Cerebellar nuclear complex (tissue), 1 donor: ENCODE measurements at regions not wholly inside any gene's neighbourhood (a gene's known extent, or its start where the extent isn't known, plus 50 kb on each side); places are given as distances from the start of the nearest gene placed in this dataset.

Experiments used
- DNase-seq, 2 experiments: peaks; one replicate each; lab custom pipeline; 2025; lab: John Stamatoyannopoulos, UW

DNA sequence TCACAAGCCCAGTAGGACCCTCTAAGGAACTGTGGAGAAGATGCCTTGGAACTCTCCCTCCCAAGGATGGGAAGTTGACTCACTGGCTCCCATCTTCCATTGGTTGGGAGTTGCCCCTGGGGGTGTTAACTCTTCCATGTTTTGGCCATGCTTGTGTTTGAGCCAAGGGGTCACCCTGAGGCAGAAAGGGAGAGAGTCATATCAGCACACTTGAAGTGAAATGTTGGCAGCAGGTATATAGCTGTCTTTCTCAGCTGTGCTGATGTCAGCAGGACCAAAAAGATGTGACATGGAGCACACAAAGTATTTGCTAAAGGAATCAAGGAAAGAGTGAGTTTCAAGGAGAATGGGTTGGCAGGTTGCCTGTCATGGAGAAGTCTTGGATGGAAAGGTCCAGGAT lies 359.4 kb downstream of the RPS24 start:
- no peak for DNase-seq

DNA sequence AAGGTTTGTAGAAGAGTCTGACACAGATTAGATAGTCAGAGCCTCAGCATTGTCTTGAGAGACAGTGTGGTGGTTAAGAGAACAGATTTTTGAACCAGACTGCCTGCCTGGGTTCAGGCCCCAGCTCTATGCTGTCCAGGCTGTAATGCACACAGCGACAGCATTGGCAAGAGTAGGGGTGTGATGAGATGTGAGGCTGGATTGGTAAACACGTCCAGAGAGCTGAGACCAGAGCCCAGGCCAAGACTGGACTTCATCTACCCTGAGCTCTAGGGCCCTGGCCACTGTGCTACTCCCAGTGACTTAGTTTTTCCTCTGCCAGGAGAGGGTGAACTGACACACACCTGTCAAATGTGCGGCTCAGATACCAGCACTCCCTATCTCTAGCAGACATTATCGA lies 360.4 kb downstream of the RPS24 start:
- DNase-seq: no peak

DNA sequence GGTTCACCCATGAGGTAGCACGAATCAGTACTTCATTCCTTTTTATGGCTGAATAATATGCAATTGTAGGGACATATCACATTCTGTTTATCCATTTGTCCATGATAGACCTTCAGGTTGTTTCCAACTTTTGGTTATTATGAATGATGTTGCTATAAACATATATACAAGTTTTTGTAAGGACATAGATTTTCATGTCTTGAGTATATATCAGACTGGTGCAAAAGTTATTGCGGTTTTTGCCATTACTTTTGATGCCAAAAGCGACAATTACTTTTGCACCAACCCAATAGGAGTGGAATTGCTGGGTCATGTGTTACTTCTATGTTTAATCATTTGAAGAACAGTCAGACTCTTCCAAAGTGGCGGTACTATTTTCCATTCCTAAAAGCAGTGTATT lies 361.5 kb downstream of the RPS24 start:
- DNase-seq: no peak

DNA sequence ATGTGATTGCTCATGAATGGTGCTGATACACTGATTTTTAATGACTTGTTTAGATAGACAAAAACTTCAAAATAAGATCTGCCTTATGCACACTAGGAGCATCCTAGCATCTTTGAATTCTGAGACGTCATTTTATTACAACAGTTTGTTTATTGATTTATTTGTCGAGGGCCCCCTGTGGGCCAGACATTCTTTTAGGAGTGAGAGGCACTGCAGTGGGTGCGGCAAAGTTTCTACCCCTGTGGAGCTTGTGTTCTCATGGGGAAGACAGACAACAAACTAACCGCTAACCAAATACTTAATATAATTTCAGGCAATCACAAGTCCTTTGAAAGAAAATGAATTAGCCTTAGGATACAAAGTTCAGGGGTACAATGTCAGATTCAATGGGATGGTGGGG lies 363.1 kb downstream of the RPS24 start:
- no peak for DNase-seq

DNA sequence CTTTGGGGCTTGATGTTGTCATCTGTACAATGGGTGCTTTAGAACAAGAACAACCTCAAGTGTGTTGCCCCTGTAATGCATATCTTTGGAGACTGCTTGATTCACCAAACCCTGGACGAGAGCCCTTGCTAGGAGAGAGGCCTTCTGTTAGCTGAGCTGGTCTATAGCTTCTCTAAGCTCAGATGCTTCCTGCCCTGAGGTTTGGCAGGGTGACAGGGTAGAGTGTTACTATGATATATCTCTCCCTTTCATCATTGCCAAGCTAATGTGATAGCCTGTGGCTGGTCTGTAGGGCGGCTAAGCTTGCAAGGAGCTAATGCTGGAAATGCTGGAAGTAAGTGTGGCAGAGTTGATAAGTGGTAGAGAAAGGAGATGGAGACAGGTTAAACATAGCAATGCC lies 364.1 kb downstream of the RPS24 start:
- DNase-seq: no peak

DNA sequence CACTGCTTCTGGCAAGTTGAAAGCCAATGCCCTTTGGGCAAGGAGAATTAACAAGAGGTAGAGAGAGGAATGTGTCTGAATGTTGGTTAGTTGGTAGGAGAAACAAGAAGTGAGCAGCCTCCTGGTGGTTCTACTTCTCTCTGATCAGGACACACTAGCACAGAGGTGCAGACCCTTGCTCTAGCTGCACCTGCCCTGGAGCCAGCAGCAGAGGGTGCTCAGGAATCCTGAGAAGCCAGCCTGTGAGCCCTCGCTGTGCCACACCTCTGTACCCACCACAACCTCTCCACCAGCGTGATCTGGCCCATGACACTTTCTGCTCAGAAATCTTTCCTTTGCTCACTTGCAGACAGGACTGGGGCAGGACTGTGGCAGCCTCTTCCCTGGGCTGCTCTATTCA lies 364.7 kb downstream of the RPS24 start:
- no peak for DNase-seq

DNA sequence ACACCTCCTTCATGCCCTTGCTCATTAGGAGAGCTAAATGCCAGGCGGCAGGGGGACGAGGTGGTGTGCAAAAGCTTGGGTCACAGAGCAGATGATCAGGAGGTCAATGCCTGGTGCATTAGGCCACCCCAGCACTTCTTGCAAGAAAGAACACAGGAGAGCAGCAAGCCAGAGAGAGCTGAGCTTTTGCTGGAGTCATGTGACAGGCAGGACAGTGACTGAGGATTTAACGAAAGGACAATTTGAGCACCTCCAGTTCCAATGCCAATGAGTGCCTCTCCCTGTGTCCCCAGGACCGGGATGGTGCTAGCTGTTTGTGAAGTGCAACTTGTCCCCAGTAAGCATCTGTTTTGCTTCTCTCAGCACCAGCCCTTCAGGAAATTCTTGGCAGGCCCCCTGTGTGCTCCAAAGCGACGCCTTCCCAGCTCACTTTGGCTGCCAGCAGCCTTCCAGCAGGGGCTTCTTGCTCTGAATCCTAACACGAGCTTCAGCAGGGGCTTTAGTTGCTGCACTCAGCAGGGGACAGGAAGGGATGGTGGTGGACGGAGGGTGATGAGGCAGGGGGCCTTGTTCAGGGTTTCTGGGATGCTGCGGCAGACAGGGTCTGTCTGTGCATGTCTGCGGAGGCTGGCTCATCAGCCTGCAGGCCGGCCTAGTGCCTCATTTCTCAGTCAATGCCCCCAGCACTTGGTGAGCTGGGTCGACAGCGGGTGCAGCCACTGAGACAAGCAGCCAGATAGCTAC lies 368.1 kb downstream of the RPS24 start:
- DNase-seq: no peak

DNA sequence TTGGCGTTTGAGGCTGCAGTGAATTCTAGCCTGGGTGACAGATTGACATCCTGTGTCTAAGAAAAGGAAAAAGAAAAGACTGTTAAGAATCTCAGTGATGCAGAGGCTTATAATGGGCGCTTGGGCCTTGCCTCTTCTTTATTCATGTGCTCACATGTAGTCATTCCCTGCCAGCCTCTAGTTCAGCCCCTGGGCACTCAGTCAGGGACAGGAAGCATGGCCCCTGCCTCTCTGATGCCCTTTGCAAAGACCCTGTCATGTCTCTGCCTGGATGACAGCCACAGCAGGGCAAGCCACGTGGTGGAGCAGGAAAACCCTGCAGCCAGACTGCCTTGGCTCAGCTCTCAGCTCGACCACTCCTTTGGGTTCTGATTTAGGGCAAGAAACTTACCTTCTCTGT lies 368.9 kb downstream of the RPS24 start:
- no peak for DNase-seq

DNA sequence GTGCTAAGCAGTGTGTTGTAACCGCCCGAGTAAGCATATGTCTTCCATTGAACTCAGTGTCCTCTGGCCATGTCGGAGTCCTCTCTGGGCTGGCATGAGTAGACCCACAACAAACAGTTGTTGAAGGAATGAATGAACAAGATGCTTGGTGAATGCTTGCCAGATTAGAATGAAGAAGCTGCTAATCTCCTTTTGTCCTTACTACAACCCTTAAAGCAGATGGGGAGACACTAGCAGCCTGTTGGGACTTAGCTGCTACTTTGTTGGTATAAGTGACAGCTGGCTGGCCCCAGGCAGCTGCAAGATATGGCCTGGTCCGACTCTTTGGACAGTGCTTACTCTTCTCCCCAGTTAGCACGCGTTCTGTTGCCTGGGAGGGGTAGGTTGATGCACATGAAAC lies 370.1 kb downstream of the RPS24 start:
- no peak for DNase-seq

DNA sequence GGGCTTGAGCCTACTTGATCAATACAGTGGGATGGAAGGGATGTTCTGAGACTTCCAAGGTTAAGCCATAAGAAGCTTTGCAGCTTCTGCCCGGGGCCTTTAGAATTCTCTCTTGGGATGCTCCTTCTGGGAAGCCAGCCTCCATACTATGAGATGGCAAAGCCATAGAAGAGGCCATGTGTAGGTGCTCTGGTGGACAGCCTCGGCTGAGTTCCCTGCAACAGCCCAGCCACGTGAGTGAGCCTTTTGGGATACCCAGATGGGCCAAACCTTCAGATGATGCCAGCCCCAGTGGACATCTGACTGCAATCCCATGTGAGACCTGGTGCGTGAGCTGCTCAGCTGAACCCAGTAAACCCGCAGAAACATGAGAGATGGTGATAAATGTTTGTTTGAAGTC lies 370.6 kb downstream of the RPS24 start:
- DNase-seq: no peak

DNA sequence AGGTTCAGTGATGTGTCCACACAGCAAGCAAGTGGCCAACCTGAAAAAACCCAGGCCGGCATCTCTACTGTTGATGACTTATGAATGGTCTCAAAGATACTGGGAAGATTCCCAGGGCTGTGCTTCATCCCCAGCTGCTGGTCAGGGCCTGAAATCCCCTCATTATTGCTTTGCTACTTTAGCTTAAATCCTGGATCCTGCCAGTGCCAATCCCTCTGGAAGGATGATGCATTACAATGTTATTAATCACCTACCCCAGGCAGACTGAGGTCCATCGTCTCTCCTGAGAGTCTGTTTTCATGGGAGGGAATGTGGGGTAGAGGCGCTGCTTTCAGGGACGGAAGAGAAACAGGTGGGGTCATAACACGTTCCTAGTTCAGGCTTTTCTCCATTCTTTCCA lies 371.6 kb downstream of the RPS24 start:
- no peak for DNase-seq

DNA sequence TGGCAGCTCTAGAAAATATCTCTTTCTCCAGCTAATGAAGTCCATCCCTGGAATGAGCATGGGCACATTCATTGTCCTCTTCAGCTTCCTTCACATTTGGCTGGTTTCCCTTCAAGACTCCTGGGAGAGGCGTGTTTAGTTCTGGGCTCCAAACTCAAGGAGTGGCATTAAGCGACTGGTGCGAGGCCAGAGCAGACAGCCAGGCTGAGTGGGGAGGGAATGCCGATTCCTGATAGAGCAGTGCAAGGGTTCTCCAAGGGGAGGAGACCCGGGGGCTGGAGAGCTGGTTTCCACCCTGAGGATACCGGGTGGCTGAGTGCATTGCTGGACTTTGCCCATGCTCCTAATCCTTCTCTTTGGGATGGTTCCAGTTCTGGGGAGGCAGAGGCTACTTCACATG lies 372.1 kb downstream of the RPS24 start:
- no peak for DNase-seq

DNA sequence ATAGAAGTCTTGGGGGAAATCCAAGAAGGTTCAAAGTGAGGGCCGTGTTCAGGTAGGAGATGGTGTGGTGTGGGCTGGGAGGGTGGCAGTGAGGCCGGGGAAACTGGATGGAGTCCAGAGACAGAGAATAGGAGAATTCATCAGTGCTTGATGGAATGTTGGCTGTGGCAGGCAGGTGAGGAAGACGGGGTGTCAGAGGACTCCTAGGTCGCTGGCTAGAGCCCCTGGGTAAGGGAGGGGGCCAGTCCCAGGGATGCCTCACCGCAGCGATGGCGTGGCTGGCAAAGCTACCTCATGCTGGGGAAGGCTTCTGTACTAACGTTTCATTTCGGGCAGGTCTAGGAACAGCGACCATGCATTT lies 373.0 kb downstream of the RPS24 start:
- DNase-seq: no peak

DNA sequence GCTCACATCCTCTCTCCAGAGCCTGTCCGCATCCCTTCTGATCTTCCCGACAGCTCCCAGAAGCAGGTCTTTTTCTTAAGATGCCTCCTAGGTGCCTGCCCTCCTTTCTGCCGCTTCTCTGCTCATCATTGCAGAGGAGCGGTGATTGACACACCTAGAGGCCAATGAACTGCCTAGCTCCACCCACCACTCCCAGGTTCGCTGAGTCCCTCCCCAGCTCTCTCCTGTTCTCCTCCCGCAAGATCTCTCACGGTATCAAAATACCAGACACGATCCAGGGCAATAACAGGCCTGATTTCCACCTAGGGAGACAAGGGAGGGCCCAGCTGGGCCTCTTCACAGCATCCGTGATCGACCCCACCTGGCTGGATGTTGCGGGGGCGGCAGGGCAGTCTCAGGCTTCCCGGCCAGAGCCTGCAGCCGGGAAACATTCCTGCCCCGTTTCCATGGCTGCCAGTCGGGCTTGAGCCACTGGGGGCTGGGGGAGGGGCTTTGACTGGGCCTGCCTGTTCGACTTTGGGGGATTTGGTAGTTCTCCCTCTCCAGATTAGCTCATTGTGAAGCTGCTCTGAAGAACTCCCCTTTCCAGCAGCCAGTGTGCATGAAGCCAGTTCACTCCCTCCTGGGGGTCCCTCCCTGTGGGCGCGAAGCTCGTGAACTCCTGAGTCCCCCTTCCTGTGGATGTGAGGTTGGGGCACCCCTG lies 373.5 kb downstream of the RPS24 start:
- peak; percentile 77 to 93 for DNase-seq

DNA sequence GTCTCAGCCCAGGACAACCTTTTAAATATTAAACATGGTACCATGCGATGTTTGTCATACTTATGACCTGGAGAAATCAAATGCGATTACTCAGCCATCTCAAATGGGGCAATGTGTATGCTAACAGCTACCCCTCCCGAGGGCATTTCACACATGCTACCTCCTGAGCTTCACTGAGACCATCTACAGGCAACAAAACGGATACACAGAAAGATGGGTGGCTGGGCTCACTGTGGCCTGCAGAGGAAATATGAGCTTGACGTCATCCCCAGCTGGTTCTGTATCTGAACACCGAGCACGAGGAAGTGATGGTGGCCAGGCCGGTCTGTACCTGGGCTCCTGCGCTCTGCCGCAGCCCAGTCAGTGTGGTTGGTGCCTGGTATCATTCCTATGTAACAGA lies 374.3 kb downstream of the RPS24 start:
- no peak for DNase-seq

DNA sequence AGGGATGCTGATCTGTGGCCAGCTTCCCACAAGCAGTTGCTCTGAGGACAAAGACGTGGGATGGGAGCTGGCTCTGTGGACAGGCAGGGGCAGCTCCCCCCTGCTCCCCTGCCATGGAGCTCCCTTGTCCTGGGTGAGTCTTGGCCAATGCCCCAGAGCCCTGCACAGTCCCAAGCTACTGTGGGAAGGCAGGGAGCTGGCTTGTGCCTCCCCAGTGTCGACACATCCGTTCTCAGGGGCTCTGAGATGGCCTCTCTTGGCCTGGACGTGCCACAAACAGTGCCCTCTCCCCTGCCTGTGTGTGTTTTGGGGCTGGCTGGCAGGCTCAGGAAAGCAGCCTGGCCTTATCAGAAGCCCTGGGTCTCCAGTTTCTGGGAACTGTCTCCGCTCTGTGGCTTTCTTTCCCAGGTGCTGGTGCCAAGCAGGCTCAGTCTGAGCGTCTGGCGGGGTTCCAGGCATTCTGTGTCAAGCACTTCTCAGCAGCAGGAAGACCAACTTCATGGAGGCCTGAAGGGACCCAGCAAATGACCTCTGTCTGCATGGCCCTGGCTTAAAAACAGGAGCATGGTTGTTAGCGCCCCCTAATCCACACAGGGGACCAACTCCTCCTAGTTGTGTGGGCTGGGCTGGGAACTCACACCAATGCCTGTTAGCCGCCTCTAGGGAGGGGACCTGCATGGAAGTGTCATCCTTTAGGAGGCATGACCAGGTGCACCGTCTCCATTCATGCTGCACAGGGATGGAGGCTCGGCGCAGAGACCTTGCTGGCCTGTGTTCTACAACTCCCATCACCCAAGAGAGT lies 375.2 kb downstream of the RPS24 start:
- DNase-seq: peak in 1 of 2 experiments; percentile 56

DNA sequence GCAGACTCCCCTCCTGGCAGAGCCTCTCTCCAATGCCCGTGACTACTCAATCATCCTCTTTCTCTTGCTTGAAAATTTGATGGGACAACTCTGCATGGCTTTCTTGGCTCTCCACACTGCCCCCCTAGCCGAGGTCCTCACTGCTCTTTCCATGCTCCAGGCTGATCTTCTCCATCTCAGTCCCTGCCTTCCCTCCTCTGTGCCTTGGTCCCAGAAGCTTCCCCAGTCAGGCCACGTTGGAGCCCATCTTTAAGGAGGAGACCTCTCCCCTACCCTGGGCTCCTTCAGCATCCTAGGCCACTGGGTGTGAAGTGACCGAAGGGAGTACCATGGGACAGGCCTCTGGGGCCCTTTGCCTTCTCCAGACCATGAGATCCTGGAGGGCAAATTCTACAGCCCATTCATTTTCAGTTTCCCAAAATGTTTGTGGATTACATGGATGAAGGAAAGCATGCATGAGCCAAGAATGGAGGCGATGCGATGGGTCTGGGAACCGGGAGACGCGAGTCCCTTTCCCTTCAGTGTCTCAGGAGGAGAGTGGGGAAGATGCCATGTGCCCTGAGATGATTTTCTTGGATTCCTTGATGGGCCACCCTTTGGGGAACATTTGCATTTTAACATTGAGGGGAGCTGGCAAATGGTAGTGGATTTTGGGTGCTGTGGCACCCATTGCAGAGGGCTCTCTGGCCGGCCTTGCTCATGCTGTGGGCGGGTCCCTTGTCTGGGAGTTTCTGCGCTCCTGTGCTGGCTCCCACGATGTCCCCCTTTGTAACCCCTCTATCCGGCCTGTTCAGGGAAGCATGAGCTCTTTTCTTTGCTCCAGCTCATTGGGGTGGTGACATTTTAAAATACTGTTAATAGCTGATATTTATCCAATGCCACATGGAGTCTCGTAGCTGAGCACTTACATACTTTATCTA lies 376.6 kb downstream of the RPS24 start:
- DNase-seq: no peak

DNA sequence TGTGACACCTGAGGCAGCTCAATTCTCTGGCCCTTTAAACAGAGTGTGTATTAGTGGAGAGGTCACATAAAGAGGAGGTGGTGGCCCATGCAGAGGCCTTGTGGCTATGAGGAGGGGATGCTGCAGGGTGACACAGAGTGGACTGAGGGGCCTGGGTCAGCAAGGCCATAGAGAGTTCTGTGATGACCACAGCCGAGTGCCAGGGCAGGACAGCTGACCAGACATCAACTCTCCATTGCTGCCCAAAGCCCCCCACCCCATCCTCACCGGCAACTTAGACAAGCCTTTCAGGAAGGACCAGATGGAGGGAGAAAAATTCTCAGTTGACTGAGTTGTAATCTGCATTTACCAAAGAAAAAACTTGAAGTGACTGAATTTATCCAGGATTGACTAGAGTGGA lies 378.1 kb downstream of the RPS24 start:
- DNase-seq: no peak

DNA sequence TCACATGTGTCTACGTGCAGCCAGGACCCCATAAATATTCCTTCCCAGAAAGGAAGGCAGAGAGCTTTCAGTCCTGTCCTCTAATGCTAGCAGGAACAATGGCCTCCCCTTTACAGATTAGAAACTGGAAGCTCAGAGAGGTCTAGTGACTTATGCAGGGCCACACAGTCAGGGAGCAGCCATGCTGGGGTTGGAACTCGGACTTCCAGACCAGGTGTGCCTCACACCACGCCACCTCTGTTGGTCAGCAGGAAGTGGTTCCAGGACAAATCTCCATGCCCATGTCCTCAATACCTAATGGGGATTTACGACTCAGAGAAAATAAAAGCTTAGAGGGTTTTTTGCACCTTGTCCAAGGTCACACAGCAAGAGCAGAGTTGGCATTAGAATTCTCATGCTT lies 378.9 kb downstream of the RPS24 start:
- no peak for DNase-seq

DNA sequence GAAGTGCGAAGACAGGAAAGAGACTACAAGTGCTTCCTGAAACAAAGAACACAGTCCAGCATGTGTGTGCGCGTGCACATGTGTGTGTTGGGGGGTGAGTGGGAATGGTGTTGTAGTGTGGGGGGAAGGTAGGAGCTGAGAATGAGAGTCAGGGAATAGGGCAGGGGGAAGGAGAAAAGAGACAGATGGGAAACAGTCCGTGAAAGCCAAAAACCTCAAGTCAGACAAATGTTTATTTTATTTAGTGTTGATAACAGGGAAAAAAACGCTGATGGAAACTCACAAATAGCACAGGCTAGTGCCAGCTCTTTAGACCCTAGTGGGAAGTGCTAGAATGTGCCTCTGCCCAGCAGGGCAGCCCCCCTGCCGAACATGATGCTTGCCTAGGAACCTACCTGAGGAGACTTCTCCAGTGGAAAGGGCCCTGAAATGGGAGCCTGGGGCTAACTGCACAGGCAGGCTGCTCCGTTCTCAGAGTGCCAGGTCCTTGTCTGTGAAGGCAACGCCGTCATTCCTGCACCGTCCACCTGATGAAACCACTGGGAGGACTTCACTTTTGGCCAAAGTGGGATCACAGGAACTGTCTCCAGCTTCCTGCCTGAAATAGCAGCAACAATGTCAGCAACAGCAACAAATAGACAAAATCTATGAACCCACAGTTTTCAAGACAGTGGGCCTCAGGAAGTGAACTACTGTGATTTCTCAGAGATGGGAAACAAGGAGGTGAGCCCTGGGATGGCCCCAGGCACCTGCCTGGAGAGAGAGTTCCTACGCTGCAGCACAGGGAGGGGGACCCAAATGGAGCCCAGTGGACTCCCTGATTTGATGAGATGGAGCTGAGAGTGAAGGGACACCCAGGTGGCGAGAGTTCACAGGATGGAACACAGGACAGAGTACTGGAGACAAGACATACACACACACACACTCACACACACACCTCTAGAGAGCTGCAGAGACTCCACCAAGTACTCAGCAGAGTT lies 379.7 kb downstream of the RPS24 start:
- no peak for DNase-seq

DNA sequence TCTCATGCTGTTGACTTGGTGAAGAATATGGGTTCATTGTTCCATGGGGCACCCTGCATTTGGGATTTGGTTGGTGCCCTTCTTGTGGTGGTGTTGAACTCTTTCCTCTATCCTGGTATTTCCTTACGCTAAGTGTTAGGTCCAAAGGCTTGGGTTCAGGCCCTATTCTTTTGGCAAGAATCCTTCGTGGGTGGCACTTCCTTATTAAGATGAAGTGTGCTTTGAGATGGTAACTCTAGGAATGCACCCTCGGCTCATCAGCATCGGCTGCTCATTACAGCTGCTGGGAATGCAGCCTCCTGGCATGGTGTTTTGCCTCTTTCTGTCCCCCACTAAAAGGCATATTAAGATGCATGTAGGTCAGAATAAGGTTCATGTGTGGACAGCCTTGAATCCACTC lies 380.7 kb downstream of the RPS24 start:
- no peak for DNase-seq
